GM20000 (cell line): ENCODE measurements at regions not wholly inside any gene's neighbourhood (a gene's known extent, or its start where the extent isn't known, plus 50 kb on each side); places are given as distances from the start of the nearest gene placed in this dataset.

Source experiments
- DNase-seq: peaks from one replicate; pipeline ENCODE4 v3.0.0; 2012; ENCODE audit warnings: low spot score
- TF ChIP-seq, protein P1 (sequence below): IDR thresholded peaks from 2 replicates; pipeline ENCODE4 v1.5.1; 2012; ENCODE audit warnings: mild to moderate bottlenecking, control low read depth; ENCODE audit errors: extremely low read depth, missing control alignments

- TF ChIP-seq, protein P1, sequence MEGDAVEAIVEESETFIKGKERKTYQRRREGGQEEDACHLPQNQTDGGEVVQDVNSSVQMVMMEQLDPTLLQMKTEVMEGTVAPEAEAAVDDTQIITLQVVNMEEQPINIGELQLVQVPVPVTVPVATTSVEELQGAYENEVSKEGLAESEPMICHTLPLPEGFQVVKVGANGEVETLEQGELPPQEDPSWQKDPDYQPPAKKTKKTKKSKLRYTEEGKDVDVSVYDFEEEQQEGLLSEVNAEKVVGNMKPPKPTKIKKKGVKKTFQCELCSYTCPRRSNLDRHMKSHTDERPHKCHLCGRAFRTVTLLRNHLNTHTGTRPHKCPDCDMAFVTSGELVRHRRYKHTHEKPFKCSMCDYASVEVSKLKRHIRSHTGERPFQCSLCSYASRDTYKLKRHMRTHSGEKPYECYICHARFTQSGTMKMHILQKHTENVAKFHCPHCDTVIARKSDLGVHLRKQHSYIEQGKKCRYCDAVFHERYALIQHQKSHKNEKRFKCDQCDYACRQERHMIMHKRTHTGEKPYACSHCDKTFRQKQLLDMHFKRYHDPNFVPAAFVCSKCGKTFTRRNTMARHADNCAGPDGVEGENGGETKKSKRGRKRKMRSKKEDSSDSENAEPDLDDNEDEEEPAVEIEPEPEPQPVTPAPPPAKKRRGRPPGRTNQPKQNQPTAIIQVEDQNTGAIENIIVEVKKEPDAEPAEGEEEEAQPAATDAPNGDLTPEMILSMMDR: no peak
These were observed 70.4 kb downstream of the RCN1 start for GRCh38 chr11:32161293-32161692.

GRCh38 chr11:32162351-32162750 is 71.5 kb downstream of the RCN1 start:
- TF ChIP-seq, protein P1: no peak

More at GRCh38 chr11:32161293-32161692, 70.4 kb downstream of the RCN1 start:
- no peak for DNase-seq

GRCh38 chr11:32162906-32163305 is 72.0 kb downstream of the RCN1 start:
- no peak for DNase-seq
- TF ChIP-seq, protein P1: no peak

More at GRCh38 chr11:32162351-32162750, 71.5 kb downstream of the RCN1 start:
- no peak for DNase-seq

GRCh38 chr11:32163557-32163956 is 72.7 kb downstream of the RCN1 start:
- no peak for DNase-seq
- TF ChIP-seq, protein P1: no peak

DNA sequence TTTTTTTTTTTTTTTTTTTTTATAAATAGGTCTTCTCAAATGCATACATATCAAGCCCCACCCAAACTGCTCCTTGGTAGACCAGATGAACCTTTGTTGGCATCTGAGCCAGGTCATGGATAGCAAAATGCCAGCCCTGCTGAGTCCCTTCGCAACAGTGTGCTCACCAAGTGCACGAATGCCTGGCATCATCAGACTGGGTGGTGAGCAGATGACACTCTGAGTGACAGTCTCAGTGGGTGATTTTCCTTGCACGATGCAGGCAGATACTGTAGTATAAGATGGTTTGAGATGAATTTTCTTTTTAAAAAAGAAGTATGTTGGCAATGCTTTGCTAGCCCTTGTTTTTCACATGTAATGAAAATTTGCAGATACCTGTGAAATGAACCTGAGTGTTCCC is 74.0 kb downstream of the RCN1 start:
- TF ChIP-seq, protein P1: no peak

GRCh38 chr11:32168924-32169323 is 78.0 kb downstream of the RCN1 start:
- DNase-seq: no peak
- TF ChIP-seq, protein P1: no peak

More for the DNA sequence above, 74.0 kb downstream of the RCN1 start:
- DNase-seq: no peak

DNA sequence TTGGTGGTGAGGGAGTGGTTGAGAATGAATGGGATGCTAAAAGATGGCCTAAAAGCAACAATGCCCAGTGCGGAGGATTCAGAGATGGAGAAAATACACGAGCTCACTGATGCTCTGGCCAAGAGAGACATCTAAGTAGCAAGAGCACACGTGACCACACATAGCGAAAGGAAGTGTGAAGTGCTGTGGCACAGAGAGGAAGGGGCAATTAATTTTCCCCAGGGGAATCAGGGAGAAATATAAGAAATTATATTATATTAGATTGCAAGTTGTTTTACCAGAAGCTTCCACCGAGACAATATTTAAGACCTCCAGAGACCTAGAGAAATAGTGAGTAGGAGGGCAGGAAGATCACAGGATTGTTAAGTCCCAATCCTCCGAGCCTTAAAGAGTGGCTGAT is 80.6 kb downstream of the RCN1 start:
- no peak for DNase-seq
- TF ChIP-seq, protein P1: no peak
